ENCODE measurements at regions not wholly inside any gene's neighbourhood (a gene's known extent, or its start where the extent isn't known, plus 50 kb on each side); places are given as distances from the start of the nearest gene placed in this dataset.

DNA sequence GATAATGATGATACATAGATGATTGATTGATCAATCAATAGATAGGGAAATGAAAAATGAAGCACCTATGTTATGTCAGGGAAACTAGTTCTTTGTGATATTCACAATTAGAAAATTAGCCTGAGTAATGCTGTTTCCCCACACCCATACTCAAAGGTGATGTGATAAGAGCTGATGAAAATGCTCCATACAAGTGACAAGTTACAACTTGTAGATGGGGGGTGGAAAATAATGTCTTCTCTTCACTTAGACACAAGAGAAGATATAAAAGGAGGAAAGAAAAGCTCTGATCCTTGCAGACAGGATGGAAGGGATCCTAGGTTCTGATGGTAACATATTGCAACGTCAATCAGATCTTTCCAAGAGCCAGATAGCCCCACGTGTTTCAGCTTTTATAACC is 365.9 kb downstream of the AKAIN1 start:
- peaks cover 0 to 6% of the 10 kb centered on the region in 2 donors for H3K9me3 Mint-ChIP-seq
- no peaks in the 10 kb centered on the region for H3K4me1 Mint-ChIP-seq (ENCODE audit: low read depth in 2 of 2)
- no peak for DNase-seq
- no peak for ATAC-seq (replicated peaks)
- no peaks in the 10 kb centered on the region for H3K27me3 Mint-ChIP-seq
- no peaks in the 10 kb centered on the region for H3K36me3 Mint-ChIP-seq (ENCODE audit: insufficient read depth)
- H3K27ac Mint-ChIP-seq, result no peak overlapping the region
- no peak overlapping the region for H3K4me3 Mint-ChIP-seq

GRCh38 chr18:4823091-4823490 is 368.0 kb upstream of the DLGAP1 start:
- ATAC-seq (replicated peaks), result no peak
- H3K36me3 Mint-ChIP-seq (ENCODE audit: insufficient read depth), result peaks cover 2% of the 10 kb centered on the region
- H3K4me1 Mint-ChIP-seq (ENCODE audit: low read depth in 2 of 2), result no peaks in the 10 kb centered on the region
- no peak overlapping the region for H3K27ac Mint-ChIP-seq
- peaks cover 2 to 12% of the 10 kb centered on the region in 2 donors for H3K9me3 Mint-ChIP-seq
- no peak overlapping the region for H3K4me3 Mint-ChIP-seq
- H3K27me3 Mint-ChIP-seq, result no peaks in the 10 kb centered on the region
- DNase-seq, result no peak

GRCh38 chr18:4821801-4822200 is 366.7 kb upstream of the DLGAP1 start:
- Mint-ChIP-seq H3K4me1 (ENCODE audit: low read depth in 2 of 2) (no peaks in the 10 kb centered on the region), H3K9me3 (peaks cover 4 to 15% of the 10 kb centered on the region in 2 donors), H3K36me3 (ENCODE audit: insufficient read depth) (peaks cover 2% of the 10 kb centered on the region), H3K27ac (no peak overlapping the region), H3K27me3 (no peaks in the 10 kb centered on the region), H3K4me3 (no peak overlapping the region)
- ATAC-seq (replicated peaks), result no peak
- DNase-seq, result no peak

- Mint-ChIP-seq H3K27ac (no peak overlapping the region), H3K4me3 (no peak overlapping the region), H3K4me1 (ENCODE audit: low read depth in 2 of 2) (no peaks in the 10 kb centered on the region), H3K27me3 (no peaks in the 10 kb centered on the region), H3K36me3 (ENCODE audit: insufficient read depth) (peaks cover 2% of the 10 kb centered on the region), H3K9me3 (peaks cover 10 to 29% of the 10 kb centered on the region in 2 donors)
- DNase-seq (no peak), ATAC-seq (replicated peaks) (no peak)
Observed at GRCh38 chr18:4817665-4818064, 362.6 kb upstream of the DLGAP1 start.

GRCh38 chr18:4813708-4814107 is 358.6 kb upstream of the DLGAP1 start:
- H3K27me3 Mint-ChIP-seq, result no peaks in the 10 kb centered on the region
- peaks cover 18 to 34% of the 10 kb centered on the region in 2 donors for H3K9me3 Mint-ChIP-seq
- no peak overlapping the region for H3K4me3 Mint-ChIP-seq
- DNase-seq (no peak), ATAC-seq (replicated peaks) (no peak)
- no peaks in the 10 kb centered on the region for H3K4me1 Mint-ChIP-seq (ENCODE audit: low read depth in 2 of 2)
- H3K27ac Mint-ChIP-seq, result no peak overlapping the region
- H3K36me3 Mint-ChIP-seq (ENCODE audit: insufficient read depth), result no peaks in the 10 kb centered on the region

- Mint-ChIP-seq H3K9me3 (peaks cover 20 to 30% of the 10 kb centered on the region in 2 donors), H3K27ac (no peak overlapping the region), H3K27me3 (no peaks in the 10 kb centered on the region), H3K4me3 (no peak overlapping the region), H3K4me1 (ENCODE audit: low read depth in 2 of 2) (no peaks in the 10 kb centered on the region), H3K36me3 (ENCODE audit: insufficient read depth) (no peaks in the 10 kb centered on the region)
- DNase-seq, result no peak
- no peak for ATAC-seq (replicated peaks)
Observed at GRCh38 chr18:4808891-4809290, 353.8 kb upstream of the DLGAP1 start.

DNA sequence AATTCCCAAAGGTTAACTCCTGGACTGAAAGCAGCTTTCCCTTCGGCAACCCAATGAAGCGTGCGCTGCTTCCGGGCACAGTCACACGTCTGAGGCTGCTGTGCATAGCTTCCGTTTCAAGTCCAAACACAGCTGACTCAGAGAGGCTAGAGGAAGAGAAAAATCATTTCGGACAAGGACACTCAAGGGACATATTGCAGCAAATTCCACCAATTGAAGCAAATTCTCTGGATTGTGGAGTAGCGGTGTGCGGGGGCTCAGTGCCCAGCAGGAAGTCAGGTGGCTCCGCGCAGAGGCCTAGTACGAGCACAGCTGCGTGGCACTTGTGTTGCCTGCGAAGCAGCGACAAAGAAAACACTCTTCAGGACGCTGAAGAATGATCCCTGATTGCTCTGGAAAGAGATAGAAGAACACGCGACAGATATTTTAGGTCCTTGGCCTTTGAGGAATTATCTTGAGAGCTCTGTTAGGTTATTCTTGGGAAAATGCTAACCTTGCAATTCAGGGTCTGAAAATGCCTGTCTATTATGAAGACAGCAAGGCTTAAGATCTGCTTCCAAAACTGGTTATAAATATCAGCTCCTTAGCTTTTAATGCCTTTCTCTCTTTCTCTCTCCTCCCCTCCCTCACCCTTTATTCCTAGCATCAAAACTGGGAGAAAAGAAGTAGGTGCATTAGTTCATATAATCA is 352.6 kb upstream of the DLGAP1 start:
- no peak for ATAC-seq (replicated peaks)

DNA sequence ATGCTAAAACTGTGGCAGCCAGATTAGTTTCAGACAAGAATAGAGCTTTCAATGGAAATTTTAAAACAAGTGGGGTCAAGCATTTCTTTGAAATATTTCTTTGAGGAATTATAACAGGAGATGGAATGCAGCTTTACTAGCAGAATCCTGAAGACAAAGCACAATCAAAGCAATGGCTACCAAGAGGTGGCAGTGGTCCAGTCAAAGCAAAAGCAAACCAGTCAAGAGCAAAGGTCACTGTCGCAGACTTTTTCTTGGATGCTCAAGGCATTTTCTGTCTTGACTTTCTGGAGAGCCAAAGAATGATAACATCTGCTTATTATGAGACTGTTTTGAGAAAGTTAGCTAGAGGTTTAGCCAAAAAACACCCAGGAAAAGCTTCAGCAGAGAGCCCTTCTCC is 351.2 kb upstream of the DLGAP1 start:
- Mint-ChIP-seq H3K27me3 (no peaks in the 10 kb centered on the region), H3K27ac (no peak overlapping the region), H3K36me3 (ENCODE audit: insufficient read depth) (no peaks in the 10 kb centered on the region), H3K9me3 (peaks cover 16 to 28% of the 10 kb centered on the region in 2 donors), H3K4me1 (ENCODE audit: low read depth in 2 of 2) (no peaks in the 10 kb centered on the region), H3K4me3 (no peak overlapping the region)
- ATAC-seq (replicated peaks), result no peak
- DNase-seq, result no peak

More for the DNA sequence above, 352.6 kb upstream of the DLGAP1 start:
- no peaks in the 10 kb centered on the region for H3K27me3 Mint-ChIP-seq
- no peaks in the 10 kb centered on the region for H3K36me3 Mint-ChIP-seq (ENCODE audit: insufficient read depth)
- DNase-seq, result no peak
- H3K27ac Mint-ChIP-seq, result no peak overlapping the region
- no peaks in the 10 kb centered on the region for H3K4me1 Mint-ChIP-seq (ENCODE audit: low read depth in 2 of 2)
- H3K4me3 Mint-ChIP-seq, result no peak overlapping the region
- H3K9me3 Mint-ChIP-seq, result peaks cover 16 to 34% of the 10 kb centered on the region in 2 donors

GRCh38 chr18:4802296-4802695 is 347.2 kb upstream of the DLGAP1 start:
- H3K4me1 Mint-ChIP-seq (ENCODE audit: low read depth in 2 of 2), result no peaks in the 10 kb centered on the region
- ATAC-seq (replicated peaks) (no peak), DNase-seq (no peak)
- H3K27ac Mint-ChIP-seq, result no peak overlapping the region
- H3K4me3 Mint-ChIP-seq, result no peak overlapping the region
- H3K36me3 Mint-ChIP-seq (ENCODE audit: insufficient read depth), result no peaks in the 10 kb centered on the region
- no peaks in the 10 kb centered on the region for H3K27me3 Mint-ChIP-seq
- H3K9me3 Mint-ChIP-seq, result peaks cover 5 to 28% of the 10 kb centered on the region in 2 donors

- H3K9me3 Mint-ChIP-seq, result peaks cover 5 to 28% of the 10 kb centered on the region in 2 donors
- DNase-seq (no peak), ATAC-seq (replicated peaks) (no peak)
- H3K4me1 Mint-ChIP-seq (ENCODE audit: low read depth in 2 of 2), result no peaks in the 10 kb centered on the region
- H3K36me3 Mint-ChIP-seq (ENCODE audit: insufficient read depth), result no peaks in the 10 kb centered on the region
- H3K4me3 Mint-ChIP-seq, result no peak overlapping the region
- no peaks in the 10 kb centered on the region for H3K27me3 Mint-ChIP-seq
- no peak overlapping the region for H3K27ac Mint-ChIP-seq
Observed at GRCh38 chr18:4801151-4801550, 346.0 kb upstream of the DLGAP1 start.

GRCh38 chr18:4797002-4797685 is 342.0 kb upstream of the DLGAP1 start:
- Mint-ChIP-seq H3K4me3 (no peak overlapping the region), H3K4me1 (ENCODE audit: low read depth in 2 of 2) (no peaks in the 10 kb centered on the region), H3K9me3 (peaks cover 4 to 19% of the 10 kb centered on the region in 2 donors), H3K36me3 (ENCODE audit: insufficient read depth) (no peaks in the 10 kb centered on the region), H3K27ac (no peak overlapping the region), H3K27me3 (no peaks in the 10 kb centered on the region)
- ATAC-seq (replicated peaks) (no peak), DNase-seq (no peak)

DNA sequence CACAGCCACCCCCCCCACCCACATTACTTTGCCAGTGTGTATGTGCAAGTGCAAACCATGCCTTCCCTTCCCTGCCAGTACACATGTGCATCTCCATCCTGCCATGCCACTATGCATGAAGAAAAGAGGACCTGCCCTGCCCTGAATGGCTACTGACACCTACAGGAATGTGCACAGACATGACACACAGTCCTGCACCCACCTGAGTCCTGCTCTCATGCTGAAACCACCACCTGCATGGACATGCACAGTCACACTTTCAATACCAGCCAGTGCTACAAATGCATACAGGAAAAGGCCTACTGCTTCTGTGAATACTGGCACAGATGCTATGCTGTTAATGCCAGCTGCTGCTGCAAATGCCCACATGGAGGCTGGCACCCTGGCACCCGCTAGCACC is 334.4 kb upstream of the DLGAP1 start:
- no peak for ATAC-seq (replicated peaks)
- Mint-ChIP-seq H3K9me3 (peaks cover 14 to 18% of the 10 kb centered on the region in 2 donors), H3K27me3 (no peaks in the 10 kb centered on the region), H3K4me3 (no peak overlapping the region), H3K4me1 (ENCODE audit: low read depth in 2 of 2) (no peaks in the 10 kb centered on the region), H3K27ac (no peak overlapping the region), H3K36me3 (ENCODE audit: insufficient read depth) (no peaks in the 10 kb centered on the region)
- DNase-seq, result no peak

DNA sequence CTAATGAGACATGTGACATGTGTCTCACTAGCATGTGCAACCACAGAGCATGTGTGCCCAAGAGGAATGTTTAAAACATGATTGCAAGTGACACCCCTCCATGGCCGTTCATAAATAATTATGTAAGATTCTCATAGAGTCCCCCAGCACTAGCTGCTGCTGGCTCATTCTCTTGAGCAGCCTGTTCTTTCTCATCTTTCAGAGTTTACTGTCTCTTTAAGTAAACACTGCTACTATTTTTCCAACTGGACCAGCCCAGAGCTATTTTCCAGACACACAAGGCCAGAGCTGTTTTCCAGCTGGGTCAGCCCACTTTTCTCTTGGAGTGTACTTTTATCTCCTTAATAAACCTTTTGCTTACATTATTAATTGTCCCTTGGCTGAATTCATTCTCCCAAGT is 326.8 kb upstream of the DLGAP1 start:
- H3K27me3 Mint-ChIP-seq, result no peaks in the 10 kb centered on the region
- no peak for DNase-seq
- H3K27ac Mint-ChIP-seq, result no peak overlapping the region
- H3K4me1 Mint-ChIP-seq (ENCODE audit: low read depth in 2 of 2), result no peaks in the 10 kb centered on the region
- no peaks in the 10 kb centered on the region for H3K36me3 Mint-ChIP-seq (ENCODE audit: insufficient read depth)
- H3K9me3 Mint-ChIP-seq, result peaks cover 5 to 31% of the 10 kb centered on the region in 2 donors
- ATAC-seq (replicated peaks), result no peak
- H3K4me3 Mint-ChIP-seq, result no peak overlapping the region

DNA sequence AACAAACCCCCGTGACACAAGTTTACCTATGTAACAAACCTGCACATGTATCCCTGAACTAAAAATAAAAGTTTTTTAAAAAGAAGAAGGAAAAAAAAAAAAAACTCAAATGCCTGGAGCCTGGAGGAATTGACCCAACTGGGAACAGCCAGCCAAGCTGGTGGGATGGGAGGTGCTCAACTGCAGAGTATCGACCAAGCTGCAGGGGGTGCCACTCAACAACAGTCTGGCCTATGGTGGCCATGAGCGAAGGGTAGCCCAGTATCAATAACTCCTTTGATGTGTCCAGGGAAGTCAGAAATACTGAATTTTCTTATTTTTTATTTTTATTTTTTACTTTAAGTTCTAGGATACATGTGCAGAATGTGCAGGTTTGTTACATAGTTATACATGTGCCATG is 310.3 kb upstream of the DLGAP1 start:
- peaks cover 4 to 14% of the 10 kb centered on the region in 2 donors for H3K9me3 Mint-ChIP-seq
- ATAC-seq (replicated peaks) (no peak), DNase-seq (no peak)
- no peak overlapping the region for H3K27ac Mint-ChIP-seq
- no peaks in the 10 kb centered on the region for H3K27me3 Mint-ChIP-seq
- no peaks in the 10 kb centered on the region for H3K4me1 Mint-ChIP-seq (ENCODE audit: low read depth in 2 of 2)
- no peaks in the 10 kb centered on the region for H3K36me3 Mint-ChIP-seq (ENCODE audit: insufficient read depth)
- no peak overlapping the region for H3K4me3 Mint-ChIP-seq
